ENCODE measurements at regions not wholly inside any gene's neighbourhood (a gene's known extent, or its start where the extent isn't known, plus 50 kb on each side); places are given as distances from the start of the nearest gene placed in this dataset.

- TF ChIP-seq CTCF (IDR thresholded peaks at IDR 0.05) = no peak
- TF ChIP-seq POLR2A (IDR thresholded peaks at IDR 0.05) = no peak
Observed at GRCh38 chr11:19392847-19393518, 152.2 kb upstream of the E2F8 start.

Measured in adrenal gland (tissue), 5 donors.